Heart left ventricle (tissue), 16 donors: ENCODE measurements at regions not wholly inside any gene's neighbourhood (a gene's known extent, or its start where the extent isn't known, plus 50 kb on each side); places are given as distances from the start of the nearest gene placed in this dataset.

Source experiments
- ATAC-seq, 4 donors: fragments of 200-7000 bp; cut with Tn5 transposase; one replicate each; pipeline ENCODE4 v1.9.1; 2020 to 2022; ENCODE audit warnings: moderate library complexity in 4 of 4, mild to moderate bottlenecking in 3 of 4, moderate number of reproducible peaks in 1 of 4
- DNase-seq, 5 donors: peaks; one replicate each; pipeline ENCODE4 v3.0.0-alpha.2; 2020
- H3K27ac ChIP-seq, 12 donors: fragments of 200-600 bp; sonication (generic) in 4 of 12; one replicate each; pipeline versions ENCODE4 v1.5.0 to v1.8.0; 2016 to 2022; ENCODE audit warnings: mild to moderate bottlenecking in 2 of 12
- H3K27me3 ChIP-seq, 9 donors: fragments of 200-600 bp; sonication (generic) in 2 of 9; one replicate each; pipeline versions ENCODE4 v1.5.1 to v1.8.0; 2016 to 2022; ENCODE audit warnings: mild to moderate bottlenecking in 3 of 9
- H3K36me3 ChIP-seq, 9 donors: fragments of 200-600 bp; sonication (generic) in 2 of 9; one replicate each; pipeline versions ENCODE4 v1.5.0 to v1.8.0; 2018 to 2022; ENCODE audit warnings: mild to moderate bottlenecking in 2 of 9
- H3K4me1 ChIP-seq, 12 donors: fragments of 200-600 bp; sonication (generic) in 4 of 12; one replicate each; pipeline versions ENCODE4 v1.5.0 to v1.8.0; 2016 to 2022; ENCODE audit warnings: mild to moderate bottlenecking in 3 of 12
- H3K4me3 ChIP-seq, 12 donors: fragments of 200-600 bp; sonication (generic) in 4 of 12; one replicate each; pipeline versions ENCODE4 v1.5.0 to v1.8.0; 2017 to 2022; ENCODE audit warnings: mild to moderate bottlenecking in 9 of 12, moderate library complexity in 4 of 12
- H3K9me3 ChIP-seq, 12 donors: fragments of 200-600 bp; sonication (generic) in 4 of 12; one replicate each; pipeline versions ENCODE4 v1.5.0 to v1.8.0; 2016 to 2022; ENCODE audit warnings: mild to moderate bottlenecking in 1 of 12
- POLR2A ChIP-seq, 2 donors: fragments of 450-650 bp; IDR thresholded peaks; one replicate each; pipeline ENCODE4 v1.6.1; 2017; ENCODE audit warnings: antibody characterized with exemption in 2 of 2, mild to moderate bottlenecking in 2 of 2, moderate library complexity in 2 of 2
- WGBS, 4 donors: extraction: QIAGEN DNeasy Blood & Tissue Kit in 2 of 4; methylation state at CpG; one replicate each; pipeline versions ENCODE4 v1.1.5 to v1.1.7; 2013 to 2018; 5-methylcytosine and 5-hydroxymethylcytosine counted together
- intact Hi-C, 10 donors: fragments of 100-400 bp; cut with DNase I; formaldehyde crosslinking; loops; one replicate each; pipeline versions ENCODE4 v1.11.1 to v1.14.2; 2022
- TF ChIP-seq, protein P1 (sequence below), 12 donors: fragments of 200-600 bp; sonication (generic) in 4 of 12; IDR thresholded peaks; one replicate each; pipeline versions ENCODE4 v1.5.0 to v1.8.0; 2018 to 2022; ENCODE audit warnings: antibody characterized with exemption in 12 of 12, mild to moderate bottlenecking in 5 of 12
- donor health status: ischemic (EF 13 %, LVEDD 7.1; RV severe dilation, severe dysfunction).
- donor health status: healthy with polysubstance abuse.
- donor health status: DM: no; HTN: yes; CAD: no.
- donor health status: DM: no; HTN: no; CAD: no.
- donor health status: ischemic (EF 25% LVEDD 6.9; RV normal size, moderate dysfunction).
- donor health status: ischemic (EF 25% LVEDD 5.7; RV mildly dilated, moderate dysfunction).
- donor health status: healthy.
- donor health status: DM: yes; HTN: yes; CAD: no.
- donor health status: ischemic (EF 35%, LVEDD 5.7; RV mildly dilated, moderate dysfunction).
- donor health status: nonischemic (EF 11% LVEDD 7.7; RV severe dilation, severe dysfunction).
- donor health status: DM: yes; HTN: yes; CAD: no.
- donor health status: PGD.
- donor health status: ischemic (EF 29% LVEDD 5.4; RV normal size, mild dysfunction).
- donor health status: nonischemic (EF 23%, LVEDD 6.1; RV moderate dilation, normal function).

DNA sequence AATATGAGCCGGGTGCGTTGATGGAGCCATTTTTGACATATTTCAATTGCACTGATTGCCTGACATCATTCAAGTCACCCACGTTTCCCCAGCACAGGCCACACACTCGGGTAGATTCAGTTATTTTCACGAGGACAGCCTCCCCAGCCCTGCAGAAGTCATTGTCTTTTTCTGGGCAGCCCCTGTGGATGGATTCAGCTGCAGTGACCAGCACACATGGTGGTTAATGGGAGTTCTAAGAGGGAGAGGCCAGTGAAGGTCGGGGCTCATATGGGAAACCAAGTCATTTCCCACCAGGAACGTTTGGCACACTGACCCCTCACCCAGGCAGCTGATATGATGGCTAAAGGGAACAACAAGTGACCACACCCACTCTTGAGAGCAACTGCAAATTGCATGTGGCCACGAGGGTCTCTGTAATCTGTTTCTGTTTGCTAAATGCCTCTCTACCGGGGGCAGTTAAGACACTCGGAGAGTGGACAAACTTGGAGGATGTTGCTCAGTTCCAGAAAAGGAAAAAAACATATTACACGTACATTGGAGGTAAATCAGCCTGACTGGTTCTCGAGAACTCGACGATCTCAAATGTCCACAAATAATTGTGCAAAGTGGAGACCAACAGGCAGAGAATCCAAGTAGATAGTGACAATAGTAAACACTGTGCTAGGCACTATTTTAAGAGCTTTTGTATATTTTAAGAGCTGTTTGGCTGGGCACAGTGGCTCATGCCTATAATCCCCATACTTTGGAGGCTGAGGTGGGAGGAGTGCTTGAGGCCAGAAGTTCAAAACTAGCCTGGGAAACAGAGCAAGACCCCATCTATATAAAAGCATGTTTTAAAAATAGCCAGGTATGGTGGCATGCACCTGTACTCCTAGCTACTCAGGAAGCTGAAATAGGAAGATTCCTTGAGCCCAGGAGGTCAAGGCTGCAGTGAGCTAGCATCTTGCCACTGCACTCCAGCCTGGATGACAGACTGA is 167.2 kb upstream of the IRF2BP2 start:
- TF ChIP-seq, protein P1, sequence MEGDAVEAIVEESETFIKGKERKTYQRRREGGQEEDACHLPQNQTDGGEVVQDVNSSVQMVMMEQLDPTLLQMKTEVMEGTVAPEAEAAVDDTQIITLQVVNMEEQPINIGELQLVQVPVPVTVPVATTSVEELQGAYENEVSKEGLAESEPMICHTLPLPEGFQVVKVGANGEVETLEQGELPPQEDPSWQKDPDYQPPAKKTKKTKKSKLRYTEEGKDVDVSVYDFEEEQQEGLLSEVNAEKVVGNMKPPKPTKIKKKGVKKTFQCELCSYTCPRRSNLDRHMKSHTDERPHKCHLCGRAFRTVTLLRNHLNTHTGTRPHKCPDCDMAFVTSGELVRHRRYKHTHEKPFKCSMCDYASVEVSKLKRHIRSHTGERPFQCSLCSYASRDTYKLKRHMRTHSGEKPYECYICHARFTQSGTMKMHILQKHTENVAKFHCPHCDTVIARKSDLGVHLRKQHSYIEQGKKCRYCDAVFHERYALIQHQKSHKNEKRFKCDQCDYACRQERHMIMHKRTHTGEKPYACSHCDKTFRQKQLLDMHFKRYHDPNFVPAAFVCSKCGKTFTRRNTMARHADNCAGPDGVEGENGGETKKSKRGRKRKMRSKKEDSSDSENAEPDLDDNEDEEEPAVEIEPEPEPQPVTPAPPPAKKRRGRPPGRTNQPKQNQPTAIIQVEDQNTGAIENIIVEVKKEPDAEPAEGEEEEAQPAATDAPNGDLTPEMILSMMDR (IDR thresholded peaks at IDR 0.05) = peak in 1 of 12 donors; percentile 7
- TF ChIP-seq POLR2A (IDR thresholded peaks at IDR 0.05) = no peak
- H3K27ac ChIP-seq = no peak overlapping the region
- H3K4me1 ChIP-seq = peaks cover 0 to 45% (median 5%) of the 10 kb centered on the region in 12 donors
- ATAC-seq = no peak
- H3K27me3 ChIP-seq = peaks cover 0 to 59% (median 25%) of the 10 kb centered on the region in 9 donors
- no peak for DNase-seq
- WGBS, 4 donors = 61 to 67% (median 64%) methylated on average over 14 of the region's 14 CpGs
- no peaks in the 10 kb centered on the region for H3K9me3 ChIP-seq
- no peaks in the 10 kb centered on the region for H3K36me3 ChIP-seq
- H3K4me3 ChIP-seq = no peak overlapping the region
- intact Hi-C loops = no loop called here

DNA sequence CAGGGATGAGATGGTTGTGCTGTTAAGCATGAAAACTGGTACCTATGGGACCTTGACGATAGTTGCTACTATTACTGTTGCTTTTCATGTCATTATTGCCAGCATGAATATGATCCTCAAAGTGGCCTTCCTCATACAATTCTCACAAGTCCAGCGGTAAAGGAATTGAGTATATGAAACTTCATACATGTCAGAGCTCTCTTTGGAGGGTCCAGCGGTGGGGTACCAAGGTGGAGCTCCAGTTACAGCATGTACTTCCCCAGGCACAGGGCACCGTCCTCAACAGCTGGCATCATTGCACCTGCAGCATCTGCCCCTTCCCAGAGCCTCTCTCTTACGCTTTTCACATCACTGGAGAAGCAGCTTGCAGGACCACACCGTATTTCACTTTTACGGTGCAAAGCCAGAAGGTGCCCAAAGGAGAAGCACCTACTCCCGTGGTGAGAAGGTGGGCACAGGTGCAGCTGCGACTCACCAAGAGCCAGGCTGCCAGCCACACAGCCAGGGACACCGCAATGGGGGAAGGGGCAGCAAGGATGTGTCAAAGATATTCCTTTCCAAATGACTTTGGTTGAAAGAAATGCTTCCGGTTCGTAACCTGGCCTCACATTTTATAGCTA is 166.4 kb upstream of the IRF2BP2 start:
- H3K4me3 ChIP-seq = no peak overlapping the region
- intact Hi-C loops = no loop called here
- no peaks in the 10 kb centered on the region for H3K9me3 ChIP-seq
- H3K4me1 ChIP-seq = peaks cover 0 to 53% (median 12%) of the 10 kb centered on the region in 12 donors
- WGBS, 4 donors = 92 to 93% (median 93%) methylated on average over 12 of the region's 12 CpGs
- TF ChIP-seq POLR2A (IDR thresholded peaks at IDR 0.05) = no peak
- TF ChIP-seq, protein P1 (IDR thresholded peaks at IDR 0.05) = no peak
- no peaks in the 10 kb centered on the region for H3K36me3 ChIP-seq
- H3K27me3 ChIP-seq = peaks cover 0 to 51% (median 25%) of the 10 kb centered on the region in 9 donors
- peak in 1 of 5 donors; percentile 41 for DNase-seq
- H3K27ac ChIP-seq = no peak overlapping the region
- peak in 1 of 4 donors; percentile 6 for ATAC-seq

DNA sequence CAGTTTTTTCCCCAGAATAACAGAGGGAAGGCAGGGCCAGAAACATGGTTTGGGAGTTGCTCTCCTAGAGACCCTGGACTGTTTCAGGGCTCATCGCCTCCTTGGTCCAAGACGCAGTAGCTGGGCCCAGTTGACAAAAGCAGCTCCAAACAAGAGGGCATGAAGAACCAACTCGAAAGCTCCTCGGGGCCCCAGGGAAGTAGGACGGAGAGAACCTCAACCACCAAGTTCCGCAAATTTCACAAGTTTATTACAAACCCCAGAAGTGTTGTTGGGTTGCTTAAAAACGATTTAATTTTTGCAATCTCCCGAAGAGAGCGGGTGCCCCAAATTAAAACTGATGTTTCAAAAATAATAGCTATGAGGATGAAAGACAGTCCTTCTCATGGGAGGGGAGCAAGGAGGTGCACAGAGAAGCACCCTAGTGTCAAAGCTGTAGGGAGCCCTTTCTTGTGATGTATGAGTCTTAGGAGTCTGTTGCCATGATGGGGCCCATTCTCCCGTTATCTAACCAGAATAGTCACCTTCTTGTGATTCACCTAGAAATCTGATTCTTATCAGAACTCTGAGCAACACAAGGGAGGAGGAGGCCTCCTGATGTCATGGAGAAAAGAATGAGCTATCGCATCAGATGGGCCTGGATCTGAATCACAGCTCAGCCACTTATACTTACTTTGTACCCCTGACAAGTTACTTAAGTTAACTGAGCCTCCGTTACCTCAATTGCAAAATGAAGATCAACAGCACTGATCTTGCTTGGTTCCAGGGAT is 165.7 kb upstream of the IRF2BP2 start:
- peak in 1 of 5 donors; percentile 44 for DNase-seq
- intact Hi-C loops = no loop called here

More for the DNA sequence above, 165.7 kb upstream of the IRF2BP2 start:
- no peak for ATAC-seq
- Histone ChIP-seq H3K9me3 (no peaks in the 10 kb centered on the region), H3K4me1 (peaks cover 0 to 57% (median 13%) of the 10 kb centered on the region in 12 donors), H3K27me3 (peaks cover 0 to 44% (median 24%) of the 10 kb centered on the region in 9 donors), H3K36me3 (no peaks in the 10 kb centered on the region), H3K4me3 (no peak overlapping the region), H3K27ac (peak overlapping the region in 1 of 12 donors; percentile 73)
- WGBS, 4 donors = 91 to 96% (median 94%) methylated on average over 12 of the region's 12 CpGs
- no peak for TF ChIP-seq POLR2A (IDR thresholded peaks at IDR 0.05)
- TF ChIP-seq, protein P1 (IDR thresholded peaks at IDR 0.05) = no peak
